Mammary epithelial cell (primary cell): ENCODE measurements at regions not wholly inside any gene's neighbourhood (a gene's known extent, or its start where the extent isn't known, plus 50 kb on each side); places are given as distances from the start of the nearest gene placed in this dataset.

Experiments used
- CTCF ChIP-seq, 2 donors: IDR thresholded peaks in 1 of 2; conservative IDR thresholded peaks in 1 of 2; 2 replicates each; pipeline ENCODE4 v1.5.1; 2011 to 2012; ENCODE audit warnings: inconsistent platforms in 2 of 2, low read length in 2 of 2, mild to moderate bottlenecking in 2 of 2, control low read depth in 1 of 2, low read depth in 1 of 2; ENCODE audit not compliant: insufficient read depth in 1 of 2; ENCODE audit errors: extremely low read depth in 1 of 2
- EZH2 ChIP-seq: IDR thresholded peaks from 2 replicates; pipeline ENCODE4 v1.6.1; 2012; ENCODE audit warnings: low read length, inconsistent platforms, borderline replicate concordance

GRCh38 chr11:70605846-70606245, 207.5 kb downstream of the CTTN start:
- no peak for TF ChIP-seq CTCF (conservative IDR thresholded peaks at IDR 0.05 in 1 of 2, IDR thresholded peaks at IDR 0.05 in 1 of 2; ENCODE audit: extremely low read depth in 1 of 2, insufficient read depth in 1 of 2, low read depth in 1 of 2, low read length in 2 of 2)
- no peak for TF ChIP-seq EZH2
